ENCODE measurements at regions not wholly inside any gene's neighbourhood (a gene's known extent, or its start where the extent isn't known, plus 50 kb on each side); places are given as distances from the start of the nearest gene placed in this dataset.

DNA sequence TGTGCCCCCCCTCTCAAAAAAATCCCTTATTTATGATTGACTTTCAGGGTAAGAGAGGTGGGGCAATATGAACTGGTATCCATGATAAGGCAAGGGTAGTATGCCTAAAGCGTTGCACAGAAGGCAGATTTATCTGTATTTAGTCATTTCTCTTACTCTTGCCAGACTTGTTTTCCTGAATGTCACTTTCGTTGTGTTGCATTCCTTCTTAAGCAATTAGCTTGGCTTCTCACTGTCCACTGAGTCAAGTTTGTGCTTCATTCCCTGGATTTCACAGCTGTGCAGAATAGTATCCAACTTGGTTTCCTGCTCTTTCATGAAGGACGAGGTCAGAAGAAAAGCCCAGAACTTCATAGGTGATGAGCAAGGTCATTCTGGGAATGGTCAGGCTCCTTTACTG, 301.5 kb upstream of the ACTBL2 start:
- Histone ChIP-seq H3K4me1 (peaks cover 6% of the 10 kb centered on the region in 2 donors), H3K27ac (no peak overlapping the region), H3K4me3 (peak overlapping the region in 1 of 2 donors; percentile 47), H3K27me3 (no peaks in the 10 kb centered on the region), H3K9me3 (no peaks in the 10 kb centered on the region), H3K36me3 (no peaks in the 10 kb centered on the region)
- intact Hi-C loops (cut with DNase I), result loop anchor here (5.0 kb wide), 1 partner anchor 103 kb away; no protein-coding TSS in a partner anchor
- no peak for DNase-seq (ENCODE audit: low spot score in 2 of 2)
- TF ChIP-seq, protein P1, sequence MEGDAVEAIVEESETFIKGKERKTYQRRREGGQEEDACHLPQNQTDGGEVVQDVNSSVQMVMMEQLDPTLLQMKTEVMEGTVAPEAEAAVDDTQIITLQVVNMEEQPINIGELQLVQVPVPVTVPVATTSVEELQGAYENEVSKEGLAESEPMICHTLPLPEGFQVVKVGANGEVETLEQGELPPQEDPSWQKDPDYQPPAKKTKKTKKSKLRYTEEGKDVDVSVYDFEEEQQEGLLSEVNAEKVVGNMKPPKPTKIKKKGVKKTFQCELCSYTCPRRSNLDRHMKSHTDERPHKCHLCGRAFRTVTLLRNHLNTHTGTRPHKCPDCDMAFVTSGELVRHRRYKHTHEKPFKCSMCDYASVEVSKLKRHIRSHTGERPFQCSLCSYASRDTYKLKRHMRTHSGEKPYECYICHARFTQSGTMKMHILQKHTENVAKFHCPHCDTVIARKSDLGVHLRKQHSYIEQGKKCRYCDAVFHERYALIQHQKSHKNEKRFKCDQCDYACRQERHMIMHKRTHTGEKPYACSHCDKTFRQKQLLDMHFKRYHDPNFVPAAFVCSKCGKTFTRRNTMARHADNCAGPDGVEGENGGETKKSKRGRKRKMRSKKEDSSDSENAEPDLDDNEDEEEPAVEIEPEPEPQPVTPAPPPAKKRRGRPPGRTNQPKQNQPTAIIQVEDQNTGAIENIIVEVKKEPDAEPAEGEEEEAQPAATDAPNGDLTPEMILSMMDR (IDR thresholded peaks at IDR 0.05), result no peak

DNA sequence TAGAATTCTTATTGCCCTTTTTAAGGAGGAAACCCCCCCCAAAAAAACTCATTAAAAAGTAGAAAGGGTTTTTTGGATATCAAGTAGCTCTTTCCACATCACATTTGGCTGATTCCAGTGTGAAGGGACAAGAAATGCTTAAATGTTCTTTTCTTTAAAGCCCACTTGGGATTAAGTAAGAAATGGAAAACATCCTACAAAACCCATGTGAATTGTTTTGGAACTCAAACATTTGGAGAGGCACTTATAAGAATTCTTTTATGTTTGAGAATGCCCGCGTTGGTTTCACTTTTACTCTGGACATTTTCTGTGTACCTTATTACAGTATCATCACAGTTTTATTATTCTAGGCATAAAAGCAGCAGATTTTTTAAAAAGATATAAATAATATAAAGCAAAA, 301.1 kb upstream of the ACTBL2 start:
- no peak overlapping the region for H3K27ac ChIP-seq
- no peak for DNase-seq (ENCODE audit: low spot score in 2 of 2)
- H3K27me3 ChIP-seq, result no peaks in the 10 kb centered on the region
- TF ChIP-seq, protein P1 (IDR thresholded peaks at IDR 0.05), result no peak
- H3K4me3 ChIP-seq, result peak overlapping the region; percentile 5 to 47
- intact Hi-C loops (cut with DNase I), result loop anchor here (5.0 kb wide), 1 partner anchor 104 kb away; no protein-coding TSS in a partner anchor
- H3K4me1 ChIP-seq, result peaks cover 6% of the 10 kb centered on the region in 2 donors
- H3K9me3 ChIP-seq, result no peaks in the 10 kb centered on the region
- no peaks in the 10 kb centered on the region for H3K36me3 ChIP-seq

DNA sequence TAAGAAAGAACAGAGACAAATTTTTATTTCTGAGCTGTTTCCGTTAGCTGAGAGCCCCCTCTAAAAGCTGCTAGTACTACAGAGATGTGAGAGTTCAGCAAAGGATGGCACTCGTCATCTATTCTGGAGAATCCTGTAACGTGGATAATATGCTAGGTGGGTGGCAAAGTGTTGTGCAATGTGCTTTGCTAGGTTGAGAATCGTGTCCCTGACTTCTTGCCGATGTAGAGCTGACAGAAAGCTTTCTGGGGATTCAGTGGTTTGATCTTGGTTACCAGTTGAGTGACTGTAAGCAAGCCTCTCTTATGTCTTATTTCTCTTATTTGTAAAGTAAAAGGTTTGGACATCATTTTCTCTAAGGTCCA, 298.3 kb upstream of the ACTBL2 start:
- Histone ChIP-seq H3K27ac (no peak overlapping the region), H3K9me3 (no peaks in the 10 kb centered on the region), H3K36me3 (no peaks in the 10 kb centered on the region), H3K4me3 (no peak overlapping the region), H3K27me3 (no peaks in the 10 kb centered on the region), H3K4me1 (peaks cover 6% of the 10 kb centered on the region in 2 donors)
- intact Hi-C loops (cut with DNase I), result loop anchor here (2.0 to 5.0 kb wide), 2 partner anchors 106 to 482 kb away; no protein-coding TSS in a partner anchor
- TF ChIP-seq, protein P1 (IDR thresholded peaks at IDR 0.05), result no peak
- DNase-seq (ENCODE audit: low spot score in 2 of 2), result no peak

DNA sequence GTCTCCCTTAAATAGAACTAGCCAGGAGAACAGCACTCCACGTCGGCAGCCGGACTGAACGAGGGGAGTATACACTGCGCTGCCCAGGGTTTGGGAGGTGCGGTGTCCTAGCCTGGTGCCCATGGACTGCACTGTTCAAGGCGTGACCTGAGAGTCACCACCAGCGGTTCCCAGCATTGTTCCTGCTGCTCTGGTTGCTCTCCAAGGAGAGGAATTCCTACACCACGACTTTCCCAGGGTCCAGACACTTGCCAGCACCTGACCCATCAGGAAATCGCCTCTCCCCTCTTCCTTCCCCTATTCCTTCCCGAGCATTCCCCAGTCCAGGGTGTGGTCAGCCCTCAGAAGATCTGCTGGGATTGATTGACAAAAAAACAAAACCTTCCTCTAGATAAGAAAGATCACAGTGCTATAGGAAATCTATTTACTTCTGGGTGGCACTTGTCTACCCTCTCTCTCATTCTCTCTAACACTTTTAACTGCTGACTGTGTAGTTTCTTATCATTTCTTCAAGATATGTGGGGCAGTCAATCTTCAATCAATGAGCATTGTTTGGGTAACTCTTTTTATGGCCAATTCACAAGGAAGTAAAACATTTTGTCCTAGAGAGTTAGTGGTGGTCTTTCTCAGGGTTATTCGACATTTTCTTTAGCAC, 297.8 kb upstream of the ACTBL2 start:
- no peak for DNase-seq (ENCODE audit: low spot score in 2 of 2)
- Histone ChIP-seq H3K27me3 (no peaks in the 10 kb centered on the region), H3K4me3 (peak overlapping the region in 1 of 2 donors; percentile 35), H3K36me3 (no peaks in the 10 kb centered on the region), H3K27ac (peak overlapping the region in 1 of 2 donors; percentile 11), H3K4me1 (peaks cover 6% of the 10 kb centered on the region in 2 donors), H3K9me3 (no peaks in the 10 kb centered on the region)
- intact Hi-C loops (cut with DNase I), result loop anchor here (2.0 to 5.0 kb wide), 2 partner anchors 107 to 482 kb away; no protein-coding TSS in a partner anchor
- TF ChIP-seq, protein P1 (IDR thresholded peaks at IDR 0.05), result no peak

DNA sequence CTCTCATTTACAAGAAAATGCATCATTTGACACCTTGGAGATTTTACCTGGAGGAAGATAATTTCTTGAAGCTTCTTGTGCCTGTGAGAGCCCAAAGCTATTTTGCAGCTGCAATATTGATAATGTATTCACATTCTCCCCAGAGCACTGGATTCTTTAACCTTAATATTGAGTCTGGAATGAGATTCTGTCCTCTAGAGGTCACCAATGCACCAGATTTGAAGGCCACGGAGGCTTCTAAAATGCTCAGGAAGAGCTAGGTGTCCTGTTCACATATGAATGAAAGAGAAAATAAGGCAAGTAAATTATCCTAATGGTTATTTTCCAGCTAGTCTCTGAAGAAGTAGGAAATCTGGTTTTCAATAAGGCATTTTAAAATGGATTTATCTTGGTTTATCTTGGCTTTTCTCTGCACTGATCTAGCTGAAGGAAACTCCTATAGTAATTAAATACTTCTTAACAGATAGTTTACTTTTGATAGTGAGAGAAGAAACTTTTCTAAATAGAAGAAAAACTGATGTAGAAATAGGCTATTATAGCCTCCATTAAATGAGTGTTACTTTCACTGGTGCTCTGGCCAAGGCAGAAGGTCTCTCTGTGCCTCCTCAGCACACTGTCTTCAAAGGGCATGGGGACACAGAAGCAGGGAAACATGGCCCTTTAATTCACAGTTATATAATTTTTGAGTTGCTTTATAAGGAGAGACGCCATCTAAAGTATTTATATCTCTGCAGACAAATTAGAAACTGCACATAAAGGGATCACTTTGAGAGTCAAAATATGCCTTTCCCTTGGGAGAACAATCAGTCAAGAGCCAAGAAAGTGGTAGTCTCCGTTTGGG, 297.0 kb upstream of the ACTBL2 start:
- Histone ChIP-seq H3K9me3 (no peaks in the 10 kb centered on the region), H3K4me3 (peak overlapping the region in 1 of 2 donors; percentile 35), H3K27me3 (no peaks in the 10 kb centered on the region), H3K27ac (peak overlapping the region in 1 of 2 donors; percentile 11), H3K4me1 (peaks cover 6% of the 10 kb centered on the region in 2 donors), H3K36me3 (no peaks in the 10 kb centered on the region)
- TF ChIP-seq, protein P1 (IDR thresholded peaks at IDR 0.05), result peak; percentile 35 to 62 (median 50)
- intact Hi-C loops (cut with DNase I), result loop anchor here (1.0 to 5.0 kb wide), 4 partner anchors 108 to 683 kb away; no protein-coding TSS in a partner anchor
- DNase-seq (ENCODE audit: low spot score in 2 of 2), result no peak
